HL-60 (cell line): ENCODE measurements at regions not wholly inside any gene's neighbourhood (a gene's known extent, or its start where the extent isn't known, plus 50 kb on each side); places are given as distances from the start of the nearest gene placed in this dataset.

Source experiments
- DNase-seq, 2 experiments: peaks; one replicate each; pipeline ENCODE4 v3.0.0-alpha.2; 2010 to 2020; ENCODE audit warnings: low read depth in 1 of 2, low spot score in 1 of 2
- H3K27ac ChIP-seq: fragments of 250-450 bp; sonication (Bioruptor Pico); replicated peaks from 2 replicates; pipeline ENCODE4 v1.5.1; 2020; ENCODE audit warnings: mild to moderate bottlenecking, moderate library complexity
- H3K27me3 ChIP-seq: fragments of 250-450 bp; sonication (Bioruptor Pico); 2 replicates; pipeline ENCODE4 v1.5.1; 2021; ENCODE audit warnings: mild to moderate bottlenecking, moderate library complexity; ENCODE audit not compliant: insufficient read depth, poor library complexity, severe bottlenecking
- H3K4me3 ChIP-seq: replicated peaks from 2 replicates; pipeline ENCODE4 v1.5.1; 2011; ENCODE audit warnings: mild to moderate bottlenecking, control low read depth, low read length; ENCODE audit not compliant: insufficient read depth
- GABPA ChIP-seq: IDR thresholded peaks from 2 replicates; pipeline ENCODE4 v1.6.1; 2012; ENCODE audit warnings: low read depth
- POLR2AphosphoS5 ChIP-seq: IDR thresholded peaks from 2 replicates; pipeline ENCODE4 v1.6.1; 2012; ENCODE audit warnings: low read depth
- REST ChIP-seq: IDR thresholded peaks from 2 replicates; pipeline ENCODE4 v1.6.1; 2012; ENCODE audit warnings: low read depth; ENCODE audit not compliant: insufficient replicate concordance
- SPI1 ChIP-seq: IDR thresholded peaks from 2 replicates; pipeline ENCODE4 v1.6.1; 2012; ENCODE audit warnings: low read depth, mild to moderate bottlenecking, borderline replicate concordance
- TF ChIP-seq, protein P1 (sequence below): IDR thresholded peaks from one replicate; pipeline ENCODE4 v1.5.1; 2011; ENCODE audit warnings: low read length, control low read depth, inconsistent platforms; ENCODE audit not compliant: insufficient read depth

DNA sequence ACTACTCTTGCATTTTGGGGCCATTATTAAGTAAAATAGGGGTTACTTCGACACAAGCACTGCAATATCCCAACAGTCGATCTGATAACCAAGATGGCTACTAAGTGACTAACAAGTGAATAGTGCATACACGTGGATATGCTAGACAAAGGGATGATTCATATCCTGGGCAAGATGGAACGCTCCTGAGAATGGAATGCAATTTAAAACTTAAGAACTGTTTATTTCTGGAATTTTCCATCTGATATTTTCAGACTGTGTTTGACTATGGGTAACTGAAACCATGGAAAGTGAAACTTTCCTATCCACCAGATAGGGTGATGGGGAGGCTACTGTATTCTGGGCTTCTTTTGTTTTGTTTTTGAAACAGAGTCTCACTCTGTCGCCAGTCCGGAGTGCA, 66.5 kb downstream of the ILRUN start:
- TF ChIP-seq GABPA (no peak), REST (no peak), POLR2AphosphoS5 (no peak), SPI1 (no peak)
- TF ChIP-seq, protein P1, sequence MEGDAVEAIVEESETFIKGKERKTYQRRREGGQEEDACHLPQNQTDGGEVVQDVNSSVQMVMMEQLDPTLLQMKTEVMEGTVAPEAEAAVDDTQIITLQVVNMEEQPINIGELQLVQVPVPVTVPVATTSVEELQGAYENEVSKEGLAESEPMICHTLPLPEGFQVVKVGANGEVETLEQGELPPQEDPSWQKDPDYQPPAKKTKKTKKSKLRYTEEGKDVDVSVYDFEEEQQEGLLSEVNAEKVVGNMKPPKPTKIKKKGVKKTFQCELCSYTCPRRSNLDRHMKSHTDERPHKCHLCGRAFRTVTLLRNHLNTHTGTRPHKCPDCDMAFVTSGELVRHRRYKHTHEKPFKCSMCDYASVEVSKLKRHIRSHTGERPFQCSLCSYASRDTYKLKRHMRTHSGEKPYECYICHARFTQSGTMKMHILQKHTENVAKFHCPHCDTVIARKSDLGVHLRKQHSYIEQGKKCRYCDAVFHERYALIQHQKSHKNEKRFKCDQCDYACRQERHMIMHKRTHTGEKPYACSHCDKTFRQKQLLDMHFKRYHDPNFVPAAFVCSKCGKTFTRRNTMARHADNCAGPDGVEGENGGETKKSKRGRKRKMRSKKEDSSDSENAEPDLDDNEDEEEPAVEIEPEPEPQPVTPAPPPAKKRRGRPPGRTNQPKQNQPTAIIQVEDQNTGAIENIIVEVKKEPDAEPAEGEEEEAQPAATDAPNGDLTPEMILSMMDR = no peak
- Histone ChIP-seq H3K27me3 (no peaks in the 10 kb centered on the region), H3K4me3 (no peak overlapping the region), H3K27ac (no peak overlapping the region)
- no peak for DNase-seq

DNA sequence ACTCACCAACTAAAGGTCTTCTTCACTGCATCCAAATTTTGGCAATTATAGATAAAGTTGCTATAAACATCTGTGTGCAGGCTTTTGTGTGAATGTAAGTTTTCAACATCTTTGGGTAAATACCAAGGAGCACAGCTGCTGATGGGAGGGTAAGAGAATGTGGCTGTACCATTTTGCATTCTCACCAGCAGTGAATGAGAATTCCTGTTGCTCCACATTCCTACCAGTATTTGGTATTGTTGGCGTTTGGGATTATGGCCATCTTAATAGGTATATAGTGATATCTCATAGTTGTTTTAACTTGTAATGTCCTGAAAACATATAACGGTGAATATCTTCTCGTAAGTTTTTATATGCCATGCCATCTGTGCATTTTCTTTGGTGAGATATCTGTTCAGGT, 69.3 kb downstream of the ILRUN start:
- TF ChIP-seq SPI1 = no peak
- TF ChIP-seq POLR2AphosphoS5 = no peak
- TF ChIP-seq GABPA = no peak
- no peak for TF ChIP-seq REST
- TF ChIP-seq, protein P1 = no peak
- H3K4me3 ChIP-seq = no peak overlapping the region
- no peak for DNase-seq
- no peak overlapping the region for H3K27ac ChIP-seq
- H3K27me3 ChIP-seq = no peaks in the 10 kb centered on the region

GRCh38 chr6:34618430-34619182, 62.5 kb upstream of the SPDEF start:
- DNase-seq = no peak
- Histone ChIP-seq H3K4me3 (no peak overlapping the region), H3K27ac (no peak overlapping the region), H3K27me3 (no peaks in the 10 kb centered on the region)
- TF ChIP-seq REST (no peak), GABPA (no peak), SPI1 (no peak), POLR2AphosphoS5 (no peak)
- TF ChIP-seq, protein P1 = no peak
